CD4-positive, alpha-beta T cell treated with Interleukin-6 for 4 hours (primary cell): ENCODE measurements at regions not wholly inside any gene's neighbourhood (a gene's known extent, or its start where the extent isn't known, plus 50 kb on each side); places are given as distances from the start of the nearest gene placed in this dataset.

Experiments used
- DNase-seq: peaks from one replicate; pipeline ENCODE4 v3.0.0-alpha.2; 2020; ENCODE audit warnings: mixed read lengths

GRCh38 chr2:43171789-43172188 lies 54.6 kb downstream of the ZFP36L2 start:
- DNase-seq, result no peak

DNA sequence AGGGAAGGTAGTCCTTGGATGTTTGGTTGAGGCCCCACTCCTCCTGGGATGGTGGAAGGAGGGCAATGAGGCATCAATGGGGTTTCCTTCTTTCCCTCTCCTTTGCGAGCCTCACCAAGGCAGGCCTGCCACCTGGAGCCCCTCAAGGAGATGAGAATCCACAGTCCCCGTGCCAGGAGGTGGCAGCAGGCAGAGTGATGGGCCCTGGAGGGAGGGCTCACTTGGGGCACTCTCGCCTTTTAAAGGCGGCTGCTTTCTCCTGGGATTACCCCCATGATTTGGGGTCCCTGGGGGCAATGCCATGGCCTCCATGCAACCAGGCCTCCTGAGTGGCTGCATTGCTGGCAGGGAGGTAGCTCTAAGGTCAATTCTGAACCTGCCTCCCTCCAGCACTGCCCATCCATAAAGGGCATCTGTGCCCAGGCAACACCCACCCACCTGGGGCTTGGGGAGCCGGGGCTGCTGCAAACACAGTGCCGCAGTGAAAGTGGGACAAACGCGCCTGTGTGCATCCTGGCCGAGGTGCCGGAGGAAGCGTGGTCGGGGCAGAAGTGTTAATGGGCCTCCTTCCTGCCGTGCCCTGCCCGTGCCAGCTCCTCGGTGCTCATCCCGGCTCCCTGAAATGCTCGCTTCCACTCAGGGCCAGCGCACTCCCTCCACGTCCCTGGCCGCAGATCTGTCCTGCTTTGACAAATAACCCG lies 55.9 kb downstream of the ZFP36L2 start:
- peak; percentile 47 for DNase-seq

GRCh38 chr2:43169987-43170386 lies 56.4 kb downstream of the ZFP36L2 start:
- peak; percentile 79 for DNase-seq

DNA sequence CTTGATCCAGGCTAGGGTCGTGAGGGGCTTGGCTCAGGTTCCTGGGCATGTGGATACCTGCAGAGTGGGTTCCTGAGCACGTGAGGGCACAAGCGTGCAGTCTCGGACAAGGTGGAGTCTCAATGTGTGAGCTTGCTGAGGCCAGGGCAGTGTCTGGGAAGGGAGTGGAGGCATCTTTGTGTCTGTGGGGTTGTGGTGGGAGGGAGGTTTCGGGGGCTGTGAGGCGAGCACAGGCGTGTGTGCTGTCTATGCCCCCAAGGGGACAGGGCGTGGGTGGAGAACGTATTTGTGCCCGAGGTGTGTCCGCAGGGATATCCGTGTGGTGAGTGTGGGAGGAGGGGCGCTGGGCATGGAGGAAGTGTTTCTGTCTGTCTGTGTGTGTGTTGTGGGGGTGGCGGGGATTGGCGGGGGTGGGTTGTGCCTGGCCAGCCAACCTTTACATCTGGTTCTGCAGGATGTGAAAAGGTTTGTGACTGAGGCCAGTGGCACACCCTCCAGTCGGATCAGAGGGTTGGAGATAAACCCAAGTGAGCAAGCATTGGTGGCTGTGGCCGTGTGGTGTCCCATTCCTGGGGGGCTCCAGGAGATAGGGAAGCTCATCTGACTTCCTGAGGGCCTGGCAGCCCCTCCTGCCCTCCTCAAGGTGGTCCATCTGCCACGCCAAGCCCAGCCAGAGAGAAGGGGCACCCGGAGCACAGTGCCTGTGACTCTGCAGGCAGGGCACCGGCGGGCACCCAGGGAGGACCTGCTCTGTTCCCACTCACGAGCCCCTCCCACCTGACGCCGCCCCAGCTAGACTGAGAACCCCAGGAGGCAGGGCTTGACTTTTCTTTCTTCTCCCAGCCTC lies 57.1 kb downstream of the ZFP36L2 start:
- DNase-seq, result peak; percentile 51

GRCh38 chr2:43168016-43168369 lies 58.4 kb downstream of the ZFP36L2 start:
- DNase-seq, result no peak

DNA sequence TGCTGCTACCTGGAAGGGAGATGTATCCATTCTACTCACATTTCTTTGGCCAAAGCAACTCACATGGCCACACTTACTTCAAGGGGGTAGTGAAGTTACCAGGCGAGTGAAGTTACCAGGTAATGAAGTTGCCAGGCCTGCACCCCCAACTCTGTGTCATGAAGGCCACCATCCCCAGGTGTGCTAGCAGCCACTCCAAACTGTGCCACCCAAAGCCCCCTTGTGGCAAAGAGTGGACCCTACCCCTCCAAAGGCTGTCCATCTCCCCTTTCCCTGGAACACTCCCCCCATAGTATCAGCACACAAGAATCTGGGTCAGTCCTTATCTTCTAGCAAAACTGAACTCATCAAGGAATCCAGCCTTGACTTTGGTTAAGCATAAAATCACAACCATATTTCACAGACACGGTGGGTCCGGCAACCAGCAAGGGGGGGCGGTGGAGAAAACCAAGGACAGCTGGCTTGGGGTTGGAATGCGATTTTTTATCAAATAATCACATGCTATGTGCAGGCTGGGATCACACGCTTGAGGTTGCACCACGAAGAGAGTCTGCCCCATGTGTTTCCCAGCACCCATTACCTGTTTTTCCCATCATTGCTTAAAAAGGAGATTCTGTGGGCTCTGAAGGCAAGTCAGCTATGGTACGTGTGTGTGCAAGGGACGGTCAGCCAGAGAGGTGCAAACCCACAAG lies 60.9 kb downstream of the ZFP36L2 start:
- no peak for DNase-seq

DNA sequence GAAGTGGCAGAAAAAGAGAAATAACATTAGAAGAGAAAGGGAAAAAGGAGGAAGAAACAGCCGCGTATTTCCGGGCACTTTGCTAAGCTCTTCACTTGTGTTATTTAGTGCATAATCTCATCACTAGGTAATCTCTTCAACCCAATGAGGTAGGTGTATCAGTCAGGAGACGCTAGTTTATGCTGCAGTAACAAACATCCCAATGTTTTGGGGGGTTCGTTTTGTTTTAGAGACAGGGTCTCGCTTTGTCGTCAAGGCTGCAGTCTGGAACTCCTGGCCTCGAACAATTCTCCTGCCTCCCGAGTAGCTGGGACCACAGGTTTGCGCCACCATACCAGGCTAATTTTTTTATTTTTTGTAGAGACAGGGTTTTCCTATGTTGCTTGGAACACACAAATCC lies 61.7 kb downstream of the ZFP36L2 start:
- no peak for DNase-seq

DNA sequence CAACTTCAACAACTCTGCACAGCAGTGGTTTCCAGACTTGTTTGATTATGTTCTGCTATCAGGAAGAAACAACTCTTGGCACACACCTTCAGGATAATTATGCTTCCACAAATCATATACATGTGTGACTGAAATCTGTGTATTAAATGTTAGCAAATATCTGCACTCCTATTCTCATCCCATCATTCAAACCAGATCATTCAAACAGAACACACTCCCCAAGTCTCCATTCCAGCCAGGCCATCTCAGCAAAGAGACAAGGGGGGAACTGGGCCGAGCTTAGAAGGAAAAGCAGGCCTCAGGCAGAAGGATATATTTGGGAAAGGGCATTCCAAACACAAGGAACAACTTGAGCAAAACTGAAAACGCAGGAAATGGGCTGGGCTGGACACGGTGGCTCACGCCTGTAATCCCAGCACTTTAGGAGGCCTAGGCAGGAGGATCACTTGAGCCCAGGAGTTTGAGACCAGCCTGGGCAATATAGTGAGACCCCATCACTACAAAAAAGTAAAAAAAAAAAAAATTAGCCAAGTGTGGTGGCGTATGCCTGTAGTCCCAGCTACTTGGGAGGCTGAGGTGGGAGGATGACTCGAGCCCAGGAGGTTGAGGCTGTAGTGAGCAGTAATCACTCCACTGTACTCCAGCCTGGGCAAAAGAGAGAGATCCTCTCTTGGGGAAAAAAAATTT lies 62.7 kb downstream of the ZFP36L2 start:
- DNase-seq, result no peak

DNA sequence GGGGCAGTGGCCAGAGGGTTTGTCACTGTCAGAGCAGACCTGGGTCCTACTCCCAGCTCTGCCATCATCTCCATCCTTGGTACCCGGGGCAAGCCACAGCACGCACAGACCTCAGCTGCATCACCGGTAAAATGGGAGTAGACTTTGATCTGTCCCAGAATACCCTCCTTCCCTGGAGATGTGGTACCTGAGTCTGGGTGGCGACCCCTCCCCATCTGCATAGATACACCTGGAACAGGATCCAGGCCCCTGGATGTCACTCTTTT lies 64.0 kb downstream of the ZFP36L2 start:
- DNase-seq, result no peak

DNA sequence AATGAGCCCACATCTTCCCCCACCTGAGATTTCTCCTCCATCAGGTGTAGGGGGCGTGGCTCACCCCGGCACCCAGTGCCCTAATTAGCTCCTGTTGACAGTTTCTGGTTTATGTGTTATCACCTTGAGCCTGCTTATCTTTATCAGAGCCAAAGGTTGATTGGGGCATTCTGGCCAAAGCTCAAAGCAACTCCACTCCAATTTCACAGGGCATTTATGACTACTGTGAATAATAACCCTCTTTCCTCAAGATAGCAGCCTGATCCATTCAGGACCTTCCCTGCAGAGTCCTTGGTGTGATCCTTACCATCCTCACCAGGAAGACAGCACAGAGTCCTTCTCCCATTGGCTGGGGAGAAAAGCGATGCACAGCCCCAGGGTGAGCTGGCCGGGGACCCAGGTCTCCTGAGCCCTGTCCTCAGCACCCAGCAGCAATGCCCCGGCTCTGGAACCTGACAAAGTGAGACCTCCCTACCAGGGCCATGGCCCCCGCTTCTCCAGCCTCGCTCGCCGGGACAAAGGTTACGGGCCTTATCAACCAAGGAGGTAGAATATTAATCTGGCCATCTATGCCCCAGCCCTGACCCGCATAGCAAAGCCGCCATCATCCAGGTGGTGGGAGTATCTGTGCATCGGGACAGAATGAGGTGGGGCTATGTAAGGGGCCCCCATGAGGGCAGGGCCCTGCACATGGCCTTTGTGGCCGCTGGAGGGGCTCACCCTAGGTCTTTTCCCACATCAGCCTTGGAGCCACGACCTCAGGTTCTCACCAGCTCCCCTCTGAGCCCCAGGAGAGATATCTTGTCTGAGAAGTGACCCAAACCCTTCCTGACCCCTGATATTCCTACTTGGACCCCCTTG lies 64.5 kb downstream of the ZFP36L2 start:
- DNase-seq, result no peak

- DNase-seq, result no peak
These were observed 65.6 kb downstream of the ZFP36L2 start for GRCh38 chr2:43160778-43161177.

DNA sequence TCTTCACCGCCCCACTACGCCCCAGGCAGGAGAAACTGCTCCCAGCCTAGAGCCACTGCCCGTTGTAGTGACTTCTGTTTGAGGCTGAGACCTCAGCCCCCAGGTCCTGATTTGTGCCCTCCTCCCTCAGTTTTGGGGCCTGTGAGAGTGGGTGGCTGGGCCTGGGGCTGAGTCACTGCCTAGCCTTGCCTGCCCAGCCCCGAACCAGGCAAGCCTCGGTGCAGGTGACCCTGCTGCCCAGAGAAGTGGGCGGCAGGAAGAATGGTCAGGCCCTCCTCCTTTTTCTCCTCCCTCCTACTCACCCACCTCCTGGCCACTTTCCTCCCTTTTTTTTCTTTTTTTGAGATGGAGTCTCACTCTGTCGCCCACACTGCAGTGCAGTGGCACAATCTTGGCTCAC lies 66.6 kb downstream of the ZFP36L2 start:
- DNase-seq, result peak; percentile 38

- peak; percentile 81 for DNase-seq
These were observed 68.0 kb downstream of the ZFP36L2 start for GRCh38 chr2:43158259-43158880.

- no peak for DNase-seq
These were observed 68.7 kb downstream of the ZFP36L2 start for GRCh38 chr2:43157506-43158246.

DNA sequence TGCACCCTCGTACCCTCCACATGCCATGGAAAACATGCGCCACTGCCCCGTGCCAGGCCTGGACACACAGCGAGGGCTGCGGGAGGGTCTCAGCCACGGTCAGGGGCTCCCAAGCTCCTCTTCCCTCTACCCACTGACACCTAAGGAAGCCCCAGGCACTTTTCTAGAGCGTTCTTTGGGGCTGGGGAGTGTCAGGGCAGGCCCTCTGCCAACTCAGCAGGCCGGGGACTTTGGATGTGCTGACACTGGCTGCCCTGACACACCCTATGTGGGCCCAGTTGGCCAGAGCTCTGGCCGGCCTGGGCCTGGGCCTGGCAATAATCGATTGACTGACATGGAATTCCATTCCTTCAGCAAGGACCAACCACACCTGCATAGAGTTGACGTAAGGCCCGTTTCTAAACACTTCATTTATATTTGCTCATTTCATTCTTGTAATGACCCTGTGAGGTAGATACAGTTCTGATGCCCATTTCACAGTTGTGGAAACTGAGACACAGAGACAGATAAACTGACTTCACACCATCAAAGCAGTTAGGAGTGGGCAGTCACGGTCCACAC lies 70.5 kb downstream of the ZFP36L2 start:
- DNase-seq, result no peak

- no peak for DNase-seq
These were observed 71.7 kb downstream of the ZFP36L2 start for GRCh38 chr2:43154685-43155084.

- no peak for DNase-seq
These were observed 73.4 kb downstream of the ZFP36L2 start for GRCh38 chr2:43152741-43153647.

GRCh38 chr2:43152186-43152585 lies 74.2 kb downstream of the ZFP36L2 start:
- DNase-seq, result no peak

DNA sequence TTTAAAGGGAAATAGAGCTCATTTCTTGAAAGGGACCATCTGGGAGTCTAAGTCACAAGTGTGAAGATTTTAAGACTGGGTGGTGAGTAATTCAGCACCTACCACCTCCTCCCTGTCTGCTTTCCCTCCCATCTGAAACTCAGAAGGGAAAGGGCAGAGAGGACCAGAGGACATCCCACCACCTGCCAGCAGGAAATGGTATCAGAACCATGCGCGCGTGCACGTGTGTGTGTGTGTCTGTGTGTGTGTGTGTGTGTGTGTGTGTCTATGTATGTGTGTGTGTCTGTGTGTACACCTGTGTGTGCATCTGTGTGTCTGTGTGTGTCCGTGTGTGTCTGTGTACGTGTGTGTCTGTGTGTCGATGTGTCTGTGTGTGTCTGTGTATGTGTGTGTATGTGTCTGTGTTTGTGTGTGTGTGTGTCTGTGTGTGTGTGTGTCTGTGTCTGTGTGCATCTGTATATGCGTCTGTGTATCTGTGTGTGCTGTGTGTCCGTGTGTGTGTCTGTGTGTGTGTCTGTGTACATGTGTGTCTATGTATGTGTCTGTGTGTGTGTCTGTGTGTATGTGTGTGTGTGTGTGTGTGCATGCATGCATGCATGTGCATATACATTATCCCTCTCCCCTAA lies 76.8 kb downstream of the ZFP36L2 start:
- peak; percentile 69 for DNase-seq
